ENCODE measurements at regions not wholly inside any gene's neighbourhood (a gene's known extent, or its start where the extent isn't known, plus 50 kb on each side); places are given as distances from the start of the nearest gene placed in this dataset.

GRCh38 chr5:168093200-168093910 lies 198.1 kb upstream of the WWC1 start:
- no peak for TF ChIP-seq TEAD4 (CRISPR knock-in tag; IDR thresholded peaks at IDR 0.05)
- TF ChIP-seq CTCF (IDR thresholded peaks at IDR 0.05): no peak
- no peak for TF ChIP-seq NR3C1 (CRISPR knock-in tag; conservative IDR thresholded peaks at IDR 0.05; ENCODE audit: low read depth)
- TF ChIP-seq CREM (CRISPR knock-in tag; IDR thresholded peaks at IDR 0.05): no peak
- TF ChIP-seq ZNF512 (CRISPR knock-in tag; IDR thresholded peaks at IDR 0.05; ENCODE audit: borderline replicate concordance): no peak
- no peak for TF ChIP-seq ZNF317 (CRISPR knock-in tag; IDR thresholded peaks at IDR 0.05; ENCODE audit: borderline replicate concordance, low read depth)
- TF ChIP-seq USF2 (CRISPR knock-in tag; IDR thresholded peaks at IDR 0.05): no peak
